Fibroblast of lung (primary cell): ENCODE measurements at regions not wholly inside any gene's neighbourhood (a gene's known extent, or its start where the extent isn't known, plus 50 kb on each side); places are given as distances from the start of the nearest gene placed in this dataset.
A peak's percentile ranks its signal among the peaks of the same experiment; 100 is the strongest.

ENCODE experiments used
- DNase-seq, 2 donors: peaks; one replicate each; pipeline versions ENCODE4 v3.0.0 to v3.0.0-alpha.2; 2010; ENCODE audit warnings: low read depth in 2 of 2
- H2AFZ ChIP-seq: 2 replicates; pipeline ENCODE4 v1.5.1; 2012; ENCODE audit warnings: low read length, control low read depth, inconsistent platforms
- H3K27ac ChIP-seq: 2 replicates; pipeline ENCODE4 v1.5.1; 2011; ENCODE audit warnings: low read length, control low read depth; ENCODE audit not compliant: insufficient read depth
- H3K27me3 ChIP-seq: 2 replicates; pipeline ENCODE4 v1.5.1; 2011; ENCODE audit warnings: mild to moderate bottlenecking, low read length; ENCODE audit not compliant: control insufficient read depth, insufficient read depth
- H3K36me3 ChIP-seq: 2 replicates; pipeline ENCODE4 v1.5.1; 2011; ENCODE audit warnings: low read length; ENCODE audit not compliant: control insufficient read depth, insufficient read depth
- H3K4me1 ChIP-seq: 2 replicates; pipeline ENCODE4 v1.5.1; 2011; ENCODE audit warnings: low read length; ENCODE audit not compliant: control insufficient read depth, insufficient read depth; ENCODE audit errors: extremely low read depth
- H3K4me2 ChIP-seq: 2 replicates; pipeline ENCODE4 v1.5.1; 2011; ENCODE audit warnings: low read length, control low read depth; ENCODE audit not compliant: insufficient read depth; ENCODE audit errors: extremely low read depth
- H3K4me3 ChIP-seq, 4 experiments: fragments of 200-600 bp in 1 of 4; sonication (generic) in 1 of 4; replicated peaks in 1 of 4; 2 replicates each; pipeline ENCODE4 v1.5.1; 2011 to 2016; ENCODE audit warnings: low read length in 4 of 4, low read depth in 3 of 4, mild to moderate bottlenecking in 3 of 4, control low read depth in 2 of 4, inconsistent platforms in 1 of 4, mixed read lengths in 1 of 4; ENCODE audit not compliant: insufficient read depth in 1 of 4; ENCODE audit errors: control extremely low read depth in 1 of 4
- H3K79me2 ChIP-seq: 2 replicates; pipeline ENCODE4 v1.5.1; 2012; ENCODE audit warnings: mild to moderate bottlenecking, low read length, inconsistent platforms; ENCODE audit not compliant: control insufficient read depth, insufficient read depth
- H3K9ac ChIP-seq: 2 replicates; pipeline ENCODE4 v1.5.1; 2011; ENCODE audit warnings: mild to moderate bottlenecking, low read length, control low read depth; ENCODE audit not compliant: insufficient read depth
- H3K9me3 ChIP-seq: 2 replicates; pipeline ENCODE4 v1.5.1; 2012; ENCODE audit warnings: low read depth, low read length; ENCODE audit not compliant: control insufficient read depth, insufficient read depth
- H4K20me1 ChIP-seq: 2 replicates; pipeline ENCODE4 v1.5.1; 2011; ENCODE audit warnings: low read length; ENCODE audit not compliant: control insufficient read depth, insufficient read depth; ENCODE audit errors: extremely low read depth
- EZH2 ChIP-seq: IDR thresholded peaks from 2 replicates; pipeline ENCODE4 v1.5.1; 2012; ENCODE audit warnings: low read length, control low read depth, mild to moderate bottlenecking; ENCODE audit errors: missing control alignments
- TF ChIP-seq, protein P1 (sequence below), 2 donors: IDR thresholded peaks in 1 of 2; conservative IDR thresholded peaks in 1 of 2; 1 replicate in 1 of 2; 2 replicates in 1 of 2; pipeline ENCODE4 v1.5.1; 2011 to 2012; ENCODE audit warnings: low read length in 2 of 2, control low read depth in 1 of 2, inconsistent platforms in 1 of 2, low read depth in 1 of 2, mild to moderate bottlenecking in 1 of 2

DNA sequence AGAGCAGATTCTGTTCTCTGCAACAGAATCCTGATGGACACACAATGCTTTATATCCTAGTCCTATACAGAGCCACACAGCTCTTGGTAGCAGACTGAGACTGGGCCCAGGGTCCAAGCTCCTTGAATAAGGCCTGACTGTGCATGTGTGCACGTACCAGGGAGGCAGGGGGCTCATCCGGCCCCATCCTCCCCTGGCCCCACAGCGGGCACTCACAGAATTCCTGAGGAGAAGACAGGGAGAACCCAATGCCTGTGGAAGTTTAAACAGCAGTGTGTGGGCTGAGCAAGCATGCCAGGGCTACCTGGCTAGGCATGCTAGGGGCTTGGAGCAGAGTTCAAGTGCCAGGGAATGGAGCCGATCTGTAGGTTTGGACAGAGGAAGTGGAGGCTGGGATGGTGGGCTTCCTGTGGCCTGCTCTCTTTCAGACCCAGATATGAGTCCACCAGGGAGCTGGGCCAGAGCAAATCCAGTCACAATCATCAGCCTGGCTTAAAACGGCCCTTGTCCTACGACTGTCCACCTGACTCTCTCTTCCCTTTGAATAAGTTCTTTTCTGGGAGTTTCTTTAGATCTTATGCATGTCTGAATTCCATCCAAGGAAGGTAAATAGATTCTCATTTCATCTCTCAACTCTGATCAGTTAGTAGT lies 74.0 kb downstream of the MRPL14 start:
- H4K20me1 ChIP-seq, result no peaks in the 10 kb centered on the region
- peaks cover 85% of the 10 kb centered on the region for H3K4me1 ChIP-seq
- H3K27me3 ChIP-seq, result no peaks in the 10 kb centered on the region
- no peaks in the 10 kb centered on the region for H3K79me2 ChIP-seq
- H3K4me2 ChIP-seq, result no peak overlapping the region
- no peak overlapping the region for H2AFZ ChIP-seq
- H3K9me3 ChIP-seq, result no peaks in the 10 kb centered on the region
- H3K9ac ChIP-seq, result no peak overlapping the region
- H3K36me3 ChIP-seq, result no peaks in the 10 kb centered on the region
- H3K4me3 ChIP-seq, result no peak overlapping the region
- peak overlapping the region; percentile 89 for H3K27ac ChIP-seq
- TF ChIP-seq, protein P1, sequence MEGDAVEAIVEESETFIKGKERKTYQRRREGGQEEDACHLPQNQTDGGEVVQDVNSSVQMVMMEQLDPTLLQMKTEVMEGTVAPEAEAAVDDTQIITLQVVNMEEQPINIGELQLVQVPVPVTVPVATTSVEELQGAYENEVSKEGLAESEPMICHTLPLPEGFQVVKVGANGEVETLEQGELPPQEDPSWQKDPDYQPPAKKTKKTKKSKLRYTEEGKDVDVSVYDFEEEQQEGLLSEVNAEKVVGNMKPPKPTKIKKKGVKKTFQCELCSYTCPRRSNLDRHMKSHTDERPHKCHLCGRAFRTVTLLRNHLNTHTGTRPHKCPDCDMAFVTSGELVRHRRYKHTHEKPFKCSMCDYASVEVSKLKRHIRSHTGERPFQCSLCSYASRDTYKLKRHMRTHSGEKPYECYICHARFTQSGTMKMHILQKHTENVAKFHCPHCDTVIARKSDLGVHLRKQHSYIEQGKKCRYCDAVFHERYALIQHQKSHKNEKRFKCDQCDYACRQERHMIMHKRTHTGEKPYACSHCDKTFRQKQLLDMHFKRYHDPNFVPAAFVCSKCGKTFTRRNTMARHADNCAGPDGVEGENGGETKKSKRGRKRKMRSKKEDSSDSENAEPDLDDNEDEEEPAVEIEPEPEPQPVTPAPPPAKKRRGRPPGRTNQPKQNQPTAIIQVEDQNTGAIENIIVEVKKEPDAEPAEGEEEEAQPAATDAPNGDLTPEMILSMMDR (conservative IDR thresholded peaks at IDR 0.05 in 1 of 2, IDR thresholded peaks at IDR 0.05 in 1 of 2; ENCODE audit: low read depth in 1 of 2, low read length in 2 of 2), result no peak
- no peak for TF ChIP-seq EZH2
- DNase-seq, result no peak

DNA sequence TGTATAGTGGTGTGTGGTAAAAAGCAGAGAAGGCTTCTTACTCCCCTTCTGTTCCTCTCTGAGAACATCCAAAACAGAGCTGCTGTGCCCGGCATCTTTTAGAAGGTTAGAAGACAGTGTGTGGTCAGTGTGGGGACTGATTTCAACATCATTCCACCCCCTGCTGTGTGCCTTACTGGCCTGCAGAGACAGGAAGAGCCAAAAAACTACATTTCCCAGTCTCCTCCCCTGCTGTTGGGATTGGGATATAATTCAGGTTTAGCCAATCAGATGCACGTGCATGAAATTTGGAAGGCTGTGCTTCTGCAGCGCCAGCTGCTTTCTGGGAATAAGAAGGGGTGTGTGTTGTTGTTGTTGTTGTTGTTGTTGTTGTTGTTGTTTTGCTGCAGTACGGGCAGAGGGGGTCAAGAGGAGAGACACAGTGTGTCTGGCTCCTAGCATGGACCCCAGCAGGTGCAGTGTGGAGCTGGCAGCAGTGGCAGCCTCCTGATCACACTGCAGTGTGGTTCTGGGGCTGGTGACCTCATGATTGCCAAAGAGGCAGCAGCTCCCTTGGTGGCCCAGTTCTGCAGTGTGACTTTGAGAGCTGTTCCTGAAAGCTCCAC lies 74.7 kb downstream of the MRPL14 start:
- Histone ChIP-seq H3K4me1 (peaks cover 78% of the 10 kb centered on the region), H3K9ac (no peak overlapping the region), H3K36me3 (no peaks in the 10 kb centered on the region), H3K4me3 (no peak overlapping the region), H4K20me1 (no peaks in the 10 kb centered on the region), H3K4me2 (no peak overlapping the region), H3K9me3 (no peaks in the 10 kb centered on the region), H2AFZ (no peak overlapping the region), H3K27ac (peak overlapping the region; percentile 89), H3K79me2 (no peaks in the 10 kb centered on the region), H3K27me3 (no peaks in the 10 kb centered on the region)
- peak; percentile 57 to 78 for DNase-seq
- TF ChIP-seq, protein P1 (conservative IDR thresholded peaks at IDR 0.05 in 1 of 2, IDR thresholded peaks at IDR 0.05 in 1 of 2; ENCODE audit: low read depth in 1 of 2, low read length in 2 of 2), result peak in 1 of 2 donors; percentile 16
- TF ChIP-seq EZH2, result no peak

DNA sequence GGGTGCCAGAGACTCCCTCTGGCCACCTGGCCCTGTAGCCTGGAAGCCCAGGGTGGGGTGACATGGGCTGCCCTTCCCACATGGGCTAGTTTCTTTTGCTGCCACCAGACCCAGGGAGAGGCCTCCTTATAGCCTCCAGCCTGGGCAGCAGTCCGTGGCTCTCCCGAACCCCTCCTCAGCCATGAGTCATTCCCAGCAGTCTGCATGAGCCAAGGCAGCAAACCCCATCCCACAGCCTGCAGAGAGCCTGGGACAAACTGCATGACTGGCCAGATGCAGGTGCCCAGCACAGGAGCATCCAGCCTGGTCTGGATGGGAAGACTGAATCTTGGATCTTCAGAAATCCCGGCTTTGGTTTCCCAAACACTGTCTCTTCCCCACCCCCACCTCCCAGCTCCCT lies 75.7 kb downstream of the MRPL14 start:
- H3K4me3 ChIP-seq, result no peak overlapping the region
- TF ChIP-seq, protein P1 (conservative IDR thresholded peaks at IDR 0.05 in 1 of 2, IDR thresholded peaks at IDR 0.05 in 1 of 2; ENCODE audit: low read depth in 1 of 2, low read length in 2 of 2), result no peak
- TF ChIP-seq EZH2, result no peak
- H3K27ac ChIP-seq, result peak overlapping the region; percentile 74
- no peak overlapping the region for H3K4me2 ChIP-seq
- H2AFZ ChIP-seq, result no peak overlapping the region
- no peaks in the 10 kb centered on the region for H3K27me3 ChIP-seq
- H4K20me1 ChIP-seq, result no peaks in the 10 kb centered on the region
- no peaks in the 10 kb centered on the region for H3K79me2 ChIP-seq
- H3K9me3 ChIP-seq, result no peaks in the 10 kb centered on the region
- peak; percentile 84 to 88 for DNase-seq
- H3K4me1 ChIP-seq, result peaks cover 70% of the 10 kb centered on the region
- no peaks in the 10 kb centered on the region for H3K36me3 ChIP-seq
- H3K9ac ChIP-seq, result no peak overlapping the region
